Fibroblast of pulmonary artery (primary cell): ENCODE measurements at regions not wholly inside any gene's neighbourhood (a gene's known extent, or its start where the extent isn't known, plus 50 kb on each side); places are given as distances from the start of the nearest gene placed in this dataset.
A peak's percentile ranks its signal among the peaks of the same experiment; 100 is the strongest.

Experiments used
- DNase-seq: peaks from one replicate; pipeline ENCODE4 v3.0.0-alpha.2; 2010; ENCODE audit warnings: low read depth
- H3K4me3 ChIP-seq: replicated peaks from 2 replicates; pipeline ENCODE4 v1.5.1; 2011; ENCODE audit warnings: low read depth, mild to moderate bottlenecking, control low read depth, low read length, moderate library complexity
- TF ChIP-seq, protein P1 (sequence below): IDR thresholded peaks from 2 replicates; pipeline ENCODE4 v1.5.1; 2011; ENCODE audit warnings: mild to moderate bottlenecking, control low read depth, low read length, inconsistent platforms; ENCODE audit errors: missing control alignments

DNA sequence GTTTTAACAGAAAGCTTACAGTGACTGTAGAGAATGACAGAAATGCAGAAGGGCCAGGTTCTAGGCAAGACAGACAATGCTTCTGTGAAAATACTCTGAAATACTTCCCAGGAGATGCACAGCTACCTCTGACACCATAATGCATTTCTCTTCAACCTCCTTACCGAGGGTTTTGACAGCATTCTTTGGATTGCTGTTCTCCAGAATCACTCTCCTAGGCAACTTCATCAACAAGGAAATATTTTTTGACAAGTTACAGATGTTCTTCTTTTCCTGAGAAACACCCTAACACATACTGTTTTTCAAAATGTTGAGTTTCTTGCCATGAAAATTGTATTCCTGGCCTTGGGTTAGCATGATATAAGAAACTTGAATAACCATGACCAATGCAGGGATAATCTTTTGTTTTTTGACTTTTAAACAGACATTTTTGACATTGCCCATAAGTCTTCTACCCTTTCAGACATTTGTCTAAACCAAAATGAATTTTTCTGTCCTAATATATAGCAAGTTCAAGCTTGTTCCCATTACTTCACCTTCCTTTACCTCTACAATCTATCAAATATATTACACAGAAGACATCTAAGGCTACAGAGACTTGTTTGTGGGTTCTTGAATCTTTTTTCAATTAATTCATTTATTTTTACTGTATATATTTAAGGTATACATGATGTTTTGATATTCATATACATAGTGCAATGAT is 108.1 kb downstream of the CCDC34 start:
- no peak overlapping the region for H3K4me3 ChIP-seq
- DNase-seq = peak; percentile 78
- TF ChIP-seq, protein P1, sequence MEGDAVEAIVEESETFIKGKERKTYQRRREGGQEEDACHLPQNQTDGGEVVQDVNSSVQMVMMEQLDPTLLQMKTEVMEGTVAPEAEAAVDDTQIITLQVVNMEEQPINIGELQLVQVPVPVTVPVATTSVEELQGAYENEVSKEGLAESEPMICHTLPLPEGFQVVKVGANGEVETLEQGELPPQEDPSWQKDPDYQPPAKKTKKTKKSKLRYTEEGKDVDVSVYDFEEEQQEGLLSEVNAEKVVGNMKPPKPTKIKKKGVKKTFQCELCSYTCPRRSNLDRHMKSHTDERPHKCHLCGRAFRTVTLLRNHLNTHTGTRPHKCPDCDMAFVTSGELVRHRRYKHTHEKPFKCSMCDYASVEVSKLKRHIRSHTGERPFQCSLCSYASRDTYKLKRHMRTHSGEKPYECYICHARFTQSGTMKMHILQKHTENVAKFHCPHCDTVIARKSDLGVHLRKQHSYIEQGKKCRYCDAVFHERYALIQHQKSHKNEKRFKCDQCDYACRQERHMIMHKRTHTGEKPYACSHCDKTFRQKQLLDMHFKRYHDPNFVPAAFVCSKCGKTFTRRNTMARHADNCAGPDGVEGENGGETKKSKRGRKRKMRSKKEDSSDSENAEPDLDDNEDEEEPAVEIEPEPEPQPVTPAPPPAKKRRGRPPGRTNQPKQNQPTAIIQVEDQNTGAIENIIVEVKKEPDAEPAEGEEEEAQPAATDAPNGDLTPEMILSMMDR = no peak

DNA sequence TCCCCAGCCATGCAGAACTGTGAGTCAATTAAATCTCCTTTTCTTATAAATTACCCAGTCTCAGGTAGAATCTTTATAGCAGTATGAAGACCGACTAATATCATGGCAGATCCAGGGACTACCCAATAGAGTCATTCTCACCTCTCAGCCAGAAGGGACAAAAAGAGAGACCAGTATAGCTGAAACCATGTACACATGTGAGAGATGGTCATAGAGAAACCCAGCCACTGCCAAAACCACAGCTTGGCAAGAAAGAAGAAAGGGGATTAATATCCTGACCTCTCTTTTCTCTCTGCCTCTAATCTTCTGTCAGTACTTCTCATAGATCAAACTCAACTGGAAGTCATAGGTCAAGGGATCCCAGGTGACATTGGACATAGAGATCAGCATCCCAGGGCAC is 109.8 kb downstream of the CCDC34 start:
- H3K4me3 ChIP-seq = no peak overlapping the region
- TF ChIP-seq, protein P1 = no peak
- no peak for DNase-seq

GRCh38 chr11:27250867-27251665 is 111.9 kb downstream of the CCDC34 start:
- H3K4me3 ChIP-seq = no peak overlapping the region
- DNase-seq = no peak
- TF ChIP-seq, protein P1 = no peak

DNA sequence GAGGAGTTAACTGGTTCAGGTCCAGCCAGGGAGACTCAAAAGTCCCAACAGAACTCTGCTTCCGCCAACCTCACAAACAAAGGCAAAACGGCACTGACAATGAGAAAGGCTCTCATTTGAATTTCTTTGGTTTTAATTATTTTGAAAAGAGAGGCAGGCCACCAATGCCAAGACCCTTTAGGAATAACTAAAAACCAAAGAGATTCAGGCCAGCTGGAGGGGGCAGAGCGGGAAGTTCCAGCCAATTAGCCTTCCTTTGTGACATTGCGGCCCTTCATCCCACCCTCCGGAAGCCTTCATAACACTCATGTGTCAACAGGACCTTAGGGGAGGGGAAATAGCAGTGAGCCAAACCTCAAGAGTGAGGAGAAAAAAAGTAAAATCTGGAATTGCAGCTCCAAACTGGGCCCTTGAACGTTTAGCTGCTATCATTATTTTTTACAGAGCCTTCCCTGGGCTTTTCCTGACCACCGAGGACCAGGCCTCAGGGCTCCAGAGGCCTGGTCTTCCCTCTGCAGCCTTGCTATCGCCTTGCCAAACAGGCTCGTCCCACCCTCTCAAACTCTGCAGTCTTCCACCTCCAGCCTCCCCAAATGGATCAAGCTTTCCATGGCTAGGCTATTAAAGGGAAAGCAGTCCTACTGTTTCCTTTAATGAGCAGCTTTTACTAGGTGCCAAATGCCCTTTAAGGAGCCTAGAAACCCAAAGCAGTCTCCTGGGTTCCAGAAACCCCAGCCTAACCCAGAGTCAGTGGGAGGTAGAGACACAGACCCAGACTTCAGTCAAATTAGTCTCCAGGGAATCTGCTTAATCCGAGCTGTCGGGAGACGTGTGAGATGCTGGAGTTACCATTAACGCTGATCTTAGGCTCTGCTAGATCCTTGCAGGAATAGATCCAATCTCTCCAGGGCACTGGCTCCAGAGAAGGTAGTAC is 114.2 kb downstream of the CCDC34 start:
- DNase-seq = no peak
- H3K4me3 ChIP-seq = no peak overlapping the region
- TF ChIP-seq, protein P1 = no peak

GRCh38 chr11:27247660-27248059 is 115.4 kb downstream of the CCDC34 start:
- H3K4me3 ChIP-seq = no peak overlapping the region
- TF ChIP-seq, protein P1 = no peak
- DNase-seq = no peak

DNA sequence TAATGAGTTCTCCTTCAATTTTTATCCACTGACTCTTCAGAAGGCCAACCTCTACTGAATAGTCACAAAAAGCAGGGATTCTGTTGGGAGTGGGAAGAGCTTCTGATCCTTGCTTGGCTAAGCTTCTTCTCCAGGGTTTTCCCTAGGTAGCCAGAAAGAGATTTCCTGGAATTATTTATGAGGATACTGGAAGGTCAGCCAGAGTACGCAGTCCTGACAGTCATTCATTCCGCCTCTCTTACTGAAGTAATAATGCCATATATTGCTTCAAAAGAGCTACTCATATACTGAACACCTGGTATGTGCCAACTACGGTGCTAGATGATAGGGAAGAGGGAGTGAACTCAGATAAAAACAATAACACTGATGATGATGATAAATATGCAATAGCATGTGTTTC is 116.1 kb downstream of the CCDC34 start:
- no peak overlapping the region for H3K4me3 ChIP-seq
- TF ChIP-seq, protein P1 = no peak
- DNase-seq = no peak
